NT2/D1 (cell line): ENCODE measurements at regions not wholly inside any gene's neighbourhood (a gene's known extent, or its start where the extent isn't known, plus 50 kb on each side); places are given as distances from the start of the nearest gene placed in this dataset.

Experiments used
- SUZ12 ChIP-seq: IDR thresholded peaks from 2 replicates; pipeline ENCODE4 v1.6.1; 2011; ENCODE audit not compliant: insufficient read length, insufficient read depth; ENCODE audit errors: extremely low read depth
- ZNF274 ChIP-seq: IDR thresholded peaks from 2 replicates; pipeline ENCODE4 v1.6.1; 2011; ENCODE audit warnings: mild to moderate bottlenecking, low read depth, low read length

GRCh38 chr1:199411506-199411905 is 616.0 kb upstream of the NR5A2 start:
- TF ChIP-seq SUZ12 (no peak), ZNF274 (no peak)
